GM10248 (cell line): ENCODE measurements at regions not wholly inside any gene's neighbourhood (a gene's known extent, or its start where the extent isn't known, plus 50 kb on each side); places are given as distances from the start of the nearest gene placed in this dataset.
"Not testable (repeated sequence)": the region's sequence is repeated elsewhere in the genome, so short reads cannot be mapped to it uniquely, and the experiment has no call there.

Source experiments
- CTCF ChIA-PET: fragments of 300-600 bp; sonication (Branson Sonifier 250); formaldehyde crosslinking; extraction: SDS; loops from one replicate; lab custom pipeline; 2021; ENCODE audit warnings: antibody characterized with exemption; lab: Yijun Ruan, JAX
- POLR2A ChIA-PET: fragments of 350-650 bp; sonication (Branson Sonifier 250); formaldehyde crosslinking; extraction: SDS; loops from one replicate; lab custom pipeline; 2020; ENCODE audit warnings: antibody characterized with exemption; lab: Yijun Ruan, JAX
- DNase-seq: peaks from one replicate; pipeline ENCODE4 v3.0.0; 2012; ENCODE audit errors: extremely low spot score
- TF ChIP-seq, protein P1 (sequence below): IDR thresholded peaks from 2 replicates; pipeline ENCODE4 v1.5.1; 2012; ENCODE audit warnings: mild to moderate bottlenecking, low read depth; ENCODE audit errors: extremely low read depth, missing control alignments, control extremely low read depth

DNA sequence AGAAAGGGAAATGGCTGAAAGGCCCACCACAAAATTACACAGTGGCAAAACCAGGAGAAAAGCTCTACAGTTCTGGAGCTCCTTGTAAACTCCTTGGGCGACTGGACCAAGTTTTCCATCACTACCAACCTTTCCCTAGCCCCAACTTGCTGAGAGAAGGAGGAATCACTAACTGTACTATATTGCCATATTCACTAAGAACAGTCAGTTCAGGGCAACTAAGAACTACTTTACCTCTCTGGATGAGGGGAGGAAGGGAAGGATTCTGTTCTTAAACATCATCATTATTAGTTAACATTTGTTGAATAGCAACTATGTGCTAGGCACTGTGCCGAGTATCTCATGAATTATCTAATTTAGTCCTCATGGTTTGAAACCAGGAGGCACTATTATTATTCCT lies 98.1 kb upstream of the SVIL start:
- TF ChIP-seq, protein P1, sequence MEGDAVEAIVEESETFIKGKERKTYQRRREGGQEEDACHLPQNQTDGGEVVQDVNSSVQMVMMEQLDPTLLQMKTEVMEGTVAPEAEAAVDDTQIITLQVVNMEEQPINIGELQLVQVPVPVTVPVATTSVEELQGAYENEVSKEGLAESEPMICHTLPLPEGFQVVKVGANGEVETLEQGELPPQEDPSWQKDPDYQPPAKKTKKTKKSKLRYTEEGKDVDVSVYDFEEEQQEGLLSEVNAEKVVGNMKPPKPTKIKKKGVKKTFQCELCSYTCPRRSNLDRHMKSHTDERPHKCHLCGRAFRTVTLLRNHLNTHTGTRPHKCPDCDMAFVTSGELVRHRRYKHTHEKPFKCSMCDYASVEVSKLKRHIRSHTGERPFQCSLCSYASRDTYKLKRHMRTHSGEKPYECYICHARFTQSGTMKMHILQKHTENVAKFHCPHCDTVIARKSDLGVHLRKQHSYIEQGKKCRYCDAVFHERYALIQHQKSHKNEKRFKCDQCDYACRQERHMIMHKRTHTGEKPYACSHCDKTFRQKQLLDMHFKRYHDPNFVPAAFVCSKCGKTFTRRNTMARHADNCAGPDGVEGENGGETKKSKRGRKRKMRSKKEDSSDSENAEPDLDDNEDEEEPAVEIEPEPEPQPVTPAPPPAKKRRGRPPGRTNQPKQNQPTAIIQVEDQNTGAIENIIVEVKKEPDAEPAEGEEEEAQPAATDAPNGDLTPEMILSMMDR = no peak
- ChIA-PET POLR2A (no interaction called here), CTCF (interaction anchor here (1.4 kb wide), 1 partner anchor 11 kb away, joined by 5 read pairs; no protein-coding TSS in a partner anchor)
- DNase-seq = no peak

DNA sequence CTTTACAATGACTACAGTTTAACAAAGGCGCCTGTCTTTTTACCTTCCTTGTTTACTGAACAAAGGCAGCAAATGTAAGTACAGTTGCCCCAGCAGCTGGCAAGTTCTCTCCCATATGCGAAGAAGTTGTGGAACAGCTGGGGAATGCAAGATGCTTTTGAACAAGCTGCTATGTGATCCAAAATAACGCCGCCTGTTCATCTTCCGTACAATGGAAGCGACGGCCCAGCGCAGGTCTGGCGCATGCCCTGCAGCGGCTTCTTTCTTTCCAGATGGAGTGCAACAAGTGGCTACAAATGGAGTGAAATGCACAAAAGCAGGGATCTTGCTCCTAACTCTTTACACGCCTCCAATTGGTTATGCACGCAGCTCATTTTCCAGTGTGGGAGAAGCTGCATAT lies 97.0 kb upstream of the SVIL start:
- ChIA-PET CTCF (interaction anchor here (1.2 to 1.4 kb wide), 2 partner anchors 8 to 10 kb away, joined by 3 to 5 read pairs; no protein-coding TSS in a partner anchor), POLR2A (no interaction called here)
- DNase-seq = no peak
- TF ChIP-seq, protein P1 = no peak

DNA sequence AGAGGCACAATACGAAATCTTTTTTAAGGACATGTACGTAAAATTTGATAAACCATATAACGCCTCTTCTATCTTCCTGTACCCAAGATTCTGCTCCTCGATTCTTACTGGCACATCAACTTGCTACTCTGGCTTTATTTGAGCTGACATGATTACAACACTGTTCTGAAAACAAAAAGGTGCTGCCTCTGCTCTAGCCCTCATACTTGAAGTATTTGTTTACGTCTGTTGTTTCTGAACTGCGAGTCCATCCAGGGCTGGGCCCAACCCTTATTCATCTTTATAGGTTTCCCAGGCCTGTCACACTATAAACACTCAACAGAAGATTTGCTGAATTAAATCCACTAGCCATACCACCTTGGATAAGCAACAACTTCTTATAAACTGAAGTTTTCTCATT lies 96.2 kb upstream of the SVIL start:
- TF ChIP-seq, protein P1 = no peak
- CTCF ChIA-PET = interaction anchor here (1.2 kb wide), 1 partner anchor 8 kb away, joined by 3 read pairs; no protein-coding TSS in a partner anchor
- DNase-seq = no peak
- POLR2A ChIA-PET = no interaction called here

DNA sequence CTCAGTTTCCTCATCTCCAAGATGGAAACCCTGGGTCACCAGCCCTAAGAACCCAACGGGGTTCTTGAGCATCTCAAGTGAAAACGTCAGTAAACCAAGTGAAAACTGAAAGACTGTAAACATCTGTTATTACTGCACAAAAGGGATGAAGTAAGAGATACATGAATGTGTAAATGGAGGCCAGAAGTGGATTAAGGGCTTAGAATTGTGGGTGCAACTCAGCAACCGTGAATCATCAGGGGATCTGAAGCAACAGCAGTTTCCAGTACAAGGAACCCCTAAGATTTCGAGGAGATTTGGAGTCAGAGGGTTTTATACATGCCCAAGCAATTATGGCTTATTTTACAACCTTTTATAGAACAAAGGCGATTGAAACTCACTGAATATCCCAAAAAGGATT lies 95.7 kb upstream of the SVIL start:
- DNase-seq = no peak
- ChIA-PET POLR2A (no interaction called here), CTCF (no interaction called here)
- TF ChIP-seq, protein P1 = no peak

DNA sequence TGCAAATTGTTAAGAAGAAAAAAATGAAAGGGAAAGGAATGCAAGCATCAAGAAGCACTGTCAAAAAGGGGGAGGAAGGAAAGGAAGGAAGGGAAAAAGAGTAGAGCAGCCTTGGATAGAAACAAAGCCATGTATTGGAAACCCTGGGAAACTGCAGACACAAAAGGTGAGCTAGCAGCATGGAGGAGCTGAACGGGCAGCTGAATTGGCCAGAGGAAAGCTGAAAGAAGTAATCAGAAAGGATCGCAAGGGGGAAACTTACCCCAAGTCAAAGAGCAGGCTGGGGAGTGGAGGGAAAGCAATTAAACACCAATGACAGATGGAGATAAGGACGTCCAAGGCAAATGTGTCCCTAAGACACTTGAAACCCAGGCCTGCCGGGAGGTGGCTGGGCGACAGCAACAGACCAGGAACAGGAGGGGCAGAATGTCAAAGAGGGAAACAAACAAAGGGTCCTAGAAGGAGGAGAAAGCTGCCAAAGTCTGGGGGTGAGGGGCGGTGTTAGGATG lies 93.8 kb upstream of the SVIL start:
- ChIA-PET POLR2A (no interaction called here), CTCF (interaction anchor here (1.4 kb wide), 1 partner anchor 9 kb away, joined by 5 read pairs; no protein-coding TSS in a partner anchor)
- TF ChIP-seq, protein P1 = no peak
- no peak for DNase-seq

DNA sequence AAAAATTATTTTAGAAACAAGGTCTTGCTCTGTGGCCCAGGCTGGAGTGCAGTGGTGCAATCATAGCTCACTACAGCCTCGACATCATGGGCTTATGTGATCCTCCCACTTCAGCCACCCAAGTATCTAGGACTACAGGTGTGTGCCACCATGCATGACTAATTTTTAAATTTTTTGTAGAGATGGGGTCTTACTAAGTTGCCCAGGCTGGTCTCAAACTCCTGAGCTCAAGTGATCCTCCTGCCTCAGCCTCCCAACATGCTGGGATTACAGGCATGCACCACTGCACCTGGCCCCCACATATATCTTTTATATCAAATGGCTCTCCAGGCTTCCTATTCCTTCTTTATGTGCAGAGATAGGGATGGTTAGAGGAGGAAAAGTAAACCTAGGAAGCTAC lies 91.2 kb upstream of the SVIL start:
- DNase-seq, POLR2A ChIA-PET: not testable (repeated sequence)
- CTCF ChIA-PET = interaction anchor here (1.0 kb wide), 1 partner anchor 10 kb away, joined by 3 read pairs; no protein-coding TSS in a partner anchor

DNA sequence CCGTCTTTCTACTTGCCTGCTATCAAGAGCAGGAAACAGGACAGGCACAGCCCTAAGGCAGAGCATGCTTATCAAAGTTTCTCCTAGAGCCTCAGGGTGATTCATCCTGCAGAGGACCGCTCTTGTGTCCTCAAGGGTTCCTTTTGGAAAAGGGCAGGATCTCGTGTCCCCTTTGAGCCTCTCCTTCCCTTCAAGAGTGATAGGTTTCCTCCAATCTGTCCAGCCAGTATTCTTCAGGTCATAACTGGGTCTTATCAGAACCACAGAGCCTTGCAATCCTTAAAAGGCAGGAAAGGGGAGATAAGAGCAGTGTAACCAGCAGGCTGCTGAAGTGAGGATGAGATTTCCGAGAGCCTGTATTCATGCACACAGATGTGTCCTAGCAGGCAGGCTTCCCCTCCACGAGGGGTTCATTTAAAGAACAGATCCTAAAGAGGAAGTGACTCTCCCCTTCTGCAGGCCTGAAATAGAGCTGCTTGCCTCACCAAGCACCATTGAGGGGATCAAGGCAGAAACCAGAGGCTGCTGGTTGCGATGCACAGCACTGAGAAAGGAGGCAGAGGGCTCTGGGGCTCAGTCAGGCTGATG lies 90.5 kb upstream of the SVIL start:
- ChIA-PET POLR2A (no interaction called here), CTCF (no interaction called here)
- no peak for DNase-seq
- TF ChIP-seq, protein P1 = no peak
